ENCODE measurements at regions not wholly inside any gene's neighbourhood (a gene's known extent, or its start where the extent isn't known, plus 50 kb on each side); places are given as distances from the start of the nearest gene placed in this dataset.
"Not testable (repeated sequence)": the region's sequence is repeated elsewhere in the genome, so short reads cannot be mapped to it uniquely, and the experiment has no call there.

- not testable (repeated sequence) for H3K27me3 ChIP-seq (ENCODE audit: control insufficient read depth, insufficient read depth, low read length); FAIRE-seq; H3K36me3 ChIP-seq (ENCODE audit: control insufficient read depth, insufficient read depth, low read length); H3K4me3 ChIP-seq (ENCODE audit: low read depth, low read length)
- DNase-seq (ENCODE audit: low read depth), result peak; percentile 7
Measured at GRCh38 chr7:63856466-63856865, 142.2 kb upstream of the ZNF722 start.

GRCh38 chr7:63867127-63867526 is 131.5 kb upstream of the ZNF722 start:
- TF ChIP-seq CTCF (IDR thresholded peaks at IDR 0.05; ENCODE audit: insufficient read depth, low read length, severe bottlenecking), result no peak
- no peak for DNase-seq (ENCODE audit: low read depth)
- FAIRE-seq, result no peak
- no peaks in the 10 kb centered on the region for H3K36me3 ChIP-seq (ENCODE audit: control insufficient read depth, insufficient read depth, low read length)
- H3K27me3 ChIP-seq (ENCODE audit: control insufficient read depth, insufficient read depth, low read length), result no peaks in the 10 kb centered on the region
- no peak overlapping the region for H3K4me3 ChIP-seq (ENCODE audit: low read depth, low read length)

DNA sequence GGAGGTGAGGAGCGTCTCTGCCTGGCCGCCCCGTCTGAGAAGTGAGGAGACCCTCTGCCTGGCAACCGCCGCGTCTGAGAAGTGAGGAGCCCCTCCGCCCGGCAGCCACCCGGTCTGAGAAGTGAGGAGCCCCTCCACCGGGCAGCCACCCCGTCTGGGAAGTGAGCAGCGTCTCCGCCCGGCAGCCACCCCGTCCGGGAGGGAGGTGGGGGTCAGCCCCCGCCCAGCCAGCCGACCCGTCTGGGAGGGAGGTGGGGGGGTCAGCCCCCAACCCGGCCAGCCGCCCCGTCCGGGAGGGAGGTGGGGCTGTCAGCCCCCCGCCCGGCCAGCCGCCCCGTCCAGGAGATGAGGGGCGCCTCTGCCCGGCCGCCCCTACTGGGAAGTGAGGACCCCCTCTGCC is 124.4 kb upstream of the ZNF722 start:
- FAIRE-seq; H3K36me3 ChIP-seq (ENCODE audit: control insufficient read depth, insufficient read depth, low read length); DNase-seq (ENCODE audit: low read depth): not testable (repeated sequence)

DNA sequence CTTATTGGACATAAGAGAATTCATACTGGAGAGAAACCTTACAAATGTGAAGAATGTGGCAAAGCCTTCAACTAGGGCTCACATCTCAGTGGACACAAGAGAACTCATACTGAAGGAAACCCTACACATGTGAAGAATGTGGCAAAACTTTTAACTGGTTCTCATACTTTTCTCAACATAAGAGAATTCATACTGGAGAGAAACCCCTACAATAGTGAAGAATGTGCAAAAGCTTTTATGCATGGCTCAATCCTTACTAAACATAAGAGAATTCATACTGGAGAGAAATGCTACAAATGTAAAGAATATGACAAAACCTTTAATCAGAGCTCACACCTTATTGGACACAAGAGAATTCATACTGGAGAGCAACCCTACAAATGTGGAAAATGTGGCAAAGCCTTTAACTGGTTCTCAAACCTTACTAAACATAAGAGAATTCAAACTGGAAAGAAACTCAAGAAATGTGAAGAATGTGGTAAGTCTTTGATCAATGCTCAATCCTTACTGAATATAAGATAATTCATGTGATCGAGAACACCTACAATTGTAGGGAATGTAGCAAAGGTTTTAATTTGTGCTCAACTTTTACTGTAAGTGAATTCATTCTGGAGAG is 121.8 kb upstream of the ZNF722 start:
- Histone ChIP-seq H3K4me3 (ENCODE audit: low read depth, low read length) (no peak overlapping the region), H3K27me3 (ENCODE audit: control insufficient read depth, insufficient read depth, low read length) (no peaks in the 10 kb centered on the region), H3K36me3 (ENCODE audit: control insufficient read depth, insufficient read depth, low read length) (no peaks in the 10 kb centered on the region)
- FAIRE-seq (no peak), DNase-seq (ENCODE audit: low read depth) (no peak)
- no peak for TF ChIP-seq CTCF (IDR thresholded peaks at IDR 0.05; ENCODE audit: insufficient read depth, low read length, severe bottlenecking)

More for the DNA sequence above, 124.4 kb upstream of the ZNF722 start:
- not testable (repeated sequence) for H3K27me3 ChIP-seq (ENCODE audit: control insufficient read depth, insufficient read depth, low read length); H3K4me3 ChIP-seq (ENCODE audit: low read depth, low read length)

GRCh38 chr7:63887031-63887430 is 111.6 kb upstream of the ZNF722 start:
- H3K4me3 ChIP-seq (ENCODE audit: low read depth, low read length), result no peak overlapping the region
- H3K27me3 ChIP-seq (ENCODE audit: control insufficient read depth, insufficient read depth, low read length), result no peaks in the 10 kb centered on the region
- no peak for TF ChIP-seq CTCF (IDR thresholded peaks at IDR 0.05; ENCODE audit: insufficient read depth, low read length, severe bottlenecking)
- no peaks in the 10 kb centered on the region for H3K36me3 ChIP-seq (ENCODE audit: control insufficient read depth, insufficient read depth, low read length)
- DNase-seq (ENCODE audit: low read depth) (no peak), FAIRE-seq (no peak)

GRCh38 chr7:63899691-63900393 is 98.8 kb upstream of the ZNF722 start:
- peak overlapping the region; percentile 8 for H3K4me3 ChIP-seq (ENCODE audit: low read depth, low read length)
- no peaks in the 10 kb centered on the region for H3K36me3 ChIP-seq (ENCODE audit: control insufficient read depth, insufficient read depth, low read length)
- TF ChIP-seq CTCF (IDR thresholded peaks at IDR 0.05; ENCODE audit: insufficient read depth, low read length, severe bottlenecking), result no peak
- FAIRE-seq, result no peak
- no peaks in the 10 kb centered on the region for H3K27me3 ChIP-seq (ENCODE audit: control insufficient read depth, insufficient read depth, low read length)
- no peak for DNase-seq (ENCODE audit: low read depth)

Data from bronchial epithelial cell (primary cell).